GF-D8 (cell line): ENCODE measurements at regions not wholly inside any gene's neighbourhood (a gene's known extent, or its start where the extent isn't known, plus 50 kb on each side); places are given as distances from the start of the nearest gene placed in this dataset.

Source experiments
- DNase-seq: peaks from one replicate; lab custom pipeline; 2025; lab: John Stamatoyannopoulos, UW

DNA sequence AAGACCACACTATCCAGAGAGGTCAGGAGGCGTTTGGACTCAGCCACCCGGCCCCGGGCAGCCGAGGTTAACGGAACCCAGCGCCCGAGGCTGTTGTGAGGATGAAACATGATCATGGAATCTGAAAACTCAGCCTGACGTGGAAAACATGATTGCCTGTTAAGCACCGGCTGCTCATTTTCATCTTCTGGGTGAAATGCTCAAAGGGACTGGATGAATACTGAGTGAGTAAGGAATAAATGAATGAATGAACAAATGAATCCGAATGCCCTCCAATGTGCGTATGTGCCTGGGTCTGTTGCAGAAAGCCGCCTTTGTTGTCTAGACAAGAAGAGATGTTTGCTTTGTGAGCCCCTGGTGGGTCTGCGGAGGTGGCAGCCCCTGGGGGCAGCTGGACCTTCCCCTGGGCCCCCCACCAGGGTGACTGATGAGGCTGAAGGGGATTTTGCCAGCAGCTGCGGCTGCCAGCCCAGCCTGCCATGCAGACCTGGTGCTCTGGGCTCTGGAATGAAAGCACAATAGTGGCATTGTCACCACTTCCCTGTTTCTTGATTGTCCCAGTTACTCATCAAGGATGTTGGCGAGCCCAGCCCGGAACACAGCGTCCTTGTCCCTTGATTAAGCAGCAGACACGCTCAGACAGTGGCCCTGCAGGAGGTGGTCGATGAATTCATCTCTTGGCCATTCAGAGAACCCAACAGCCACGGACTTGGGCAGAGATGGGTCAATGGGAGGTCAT lies 211.1 kb downstream of the ANKRD60 start:
- no peak for DNase-seq

DNA sequence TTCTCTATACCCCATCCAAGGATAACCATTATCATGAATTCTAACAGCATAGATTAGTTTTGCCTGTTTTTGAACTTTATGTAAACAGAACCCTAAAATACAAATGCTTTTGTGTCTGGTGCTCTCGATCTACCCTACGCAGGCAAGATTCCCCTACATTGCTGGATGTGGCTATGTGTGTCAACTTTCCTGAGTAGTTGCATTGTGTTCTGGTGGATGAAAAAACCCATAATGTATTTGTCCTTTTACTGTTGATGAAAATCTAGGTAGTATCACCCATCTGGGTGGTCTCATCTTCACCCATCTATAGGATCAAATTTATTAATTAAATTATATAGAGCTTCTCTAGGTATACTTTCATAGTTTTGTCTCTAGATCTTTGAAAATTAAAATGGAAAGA lies 211.7 kb downstream of the ANKRD60 start:
- no peak for DNase-seq

DNA sequence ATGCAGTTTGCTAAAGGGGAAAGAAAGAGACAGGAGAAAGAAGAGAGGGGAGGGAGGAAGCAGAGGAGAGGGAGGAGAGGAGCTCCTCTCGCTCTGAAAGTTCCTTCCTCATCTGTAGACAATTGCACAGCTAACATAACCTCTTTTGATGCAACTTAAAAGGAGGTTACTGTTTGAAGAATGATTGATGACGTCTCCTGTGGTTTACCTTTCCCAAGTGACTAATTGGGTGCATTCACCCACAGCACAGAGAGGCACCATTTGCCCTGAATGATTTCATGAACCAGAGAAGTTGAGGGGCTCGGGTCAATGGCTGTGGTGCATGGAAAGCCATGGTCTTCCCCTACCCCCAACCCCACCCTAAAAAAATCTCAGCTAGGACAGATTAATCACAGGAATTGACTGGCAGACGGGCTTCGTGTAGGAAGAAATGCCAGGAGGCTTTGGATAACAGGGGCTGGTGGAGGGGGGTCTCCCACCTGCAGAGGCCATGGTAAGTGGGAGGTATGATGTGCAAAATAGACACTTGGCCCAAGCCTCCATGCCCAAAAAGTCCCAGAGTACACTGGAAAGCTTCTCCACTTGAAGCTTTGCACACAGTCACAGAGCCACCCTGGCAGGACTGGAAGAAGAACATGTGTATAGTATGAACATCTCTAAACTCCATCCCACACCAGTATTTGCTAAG lies 213.7 kb downstream of the ANKRD60 start:
- no peak for DNase-seq

DNA sequence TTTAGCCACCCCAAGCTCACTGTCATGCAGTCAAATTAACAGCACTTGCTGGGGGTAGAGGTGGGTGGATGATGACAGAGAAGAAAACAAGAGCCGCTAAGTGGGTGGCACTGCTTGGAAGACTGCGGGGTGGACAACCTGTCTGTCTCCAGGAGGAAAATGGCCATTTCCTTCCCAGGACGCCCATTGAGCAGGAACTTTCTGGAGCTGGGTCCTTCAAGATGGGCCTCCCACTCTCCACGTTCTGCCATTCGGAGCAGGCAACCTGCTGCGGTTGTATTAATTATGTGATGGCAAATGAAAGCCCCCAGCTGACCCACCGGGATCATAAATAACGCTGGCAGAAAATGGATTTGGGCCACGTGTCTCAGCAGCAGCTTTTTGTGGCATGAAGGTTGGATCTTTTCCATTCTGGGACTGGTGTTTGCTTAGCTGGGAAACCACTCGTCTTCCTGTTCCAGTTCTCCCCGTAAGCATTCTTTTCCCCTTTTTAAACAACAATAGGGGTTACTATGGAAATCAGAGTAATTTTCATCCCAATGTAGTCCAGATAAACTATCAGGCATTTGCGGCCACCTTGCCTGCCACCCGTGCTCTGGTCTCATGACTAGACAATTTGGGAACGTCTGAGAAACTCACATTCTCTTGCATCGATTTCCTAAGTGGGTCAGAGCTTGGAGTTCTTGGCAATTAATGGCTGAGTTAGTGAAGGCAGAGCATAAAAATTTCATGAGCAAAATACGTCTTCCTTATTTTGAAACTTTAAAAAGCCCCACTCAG lies 215.5 kb downstream of the ANKRD60 start:
- DNase-seq: no peak

DNA sequence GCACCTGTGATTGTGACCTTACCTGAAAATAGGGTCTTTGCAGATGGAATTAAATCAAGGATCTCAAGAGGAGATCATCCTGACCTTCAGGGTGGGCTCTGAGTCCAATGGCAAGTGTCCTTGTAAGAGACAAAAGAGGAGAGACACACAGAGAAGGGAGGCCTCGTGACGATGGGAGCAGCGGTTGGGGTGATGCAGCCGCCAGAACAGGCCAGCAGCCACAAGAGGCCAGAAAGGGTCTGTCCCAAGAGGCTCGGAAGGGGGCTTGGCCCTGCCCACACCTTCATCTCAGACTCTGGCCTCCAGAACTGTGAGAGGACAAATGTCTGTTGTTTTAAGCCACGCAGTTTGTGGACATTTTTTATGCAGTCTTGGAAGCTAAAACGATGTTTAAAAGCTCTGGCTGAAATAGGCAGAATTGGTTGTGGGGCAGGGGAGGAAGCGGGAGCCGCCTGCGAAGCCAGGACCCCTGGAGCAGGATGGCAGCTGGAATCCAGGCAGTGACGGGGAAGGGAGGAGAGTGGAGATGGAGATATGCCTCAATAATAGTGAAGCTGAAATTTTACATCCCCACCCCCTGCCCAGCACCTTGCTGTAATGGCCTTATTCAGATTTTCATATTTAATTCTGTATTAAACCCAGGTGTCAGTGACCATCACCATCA lies 216.4 kb downstream of the ANKRD60 start:
- no peak for DNase-seq

DNA sequence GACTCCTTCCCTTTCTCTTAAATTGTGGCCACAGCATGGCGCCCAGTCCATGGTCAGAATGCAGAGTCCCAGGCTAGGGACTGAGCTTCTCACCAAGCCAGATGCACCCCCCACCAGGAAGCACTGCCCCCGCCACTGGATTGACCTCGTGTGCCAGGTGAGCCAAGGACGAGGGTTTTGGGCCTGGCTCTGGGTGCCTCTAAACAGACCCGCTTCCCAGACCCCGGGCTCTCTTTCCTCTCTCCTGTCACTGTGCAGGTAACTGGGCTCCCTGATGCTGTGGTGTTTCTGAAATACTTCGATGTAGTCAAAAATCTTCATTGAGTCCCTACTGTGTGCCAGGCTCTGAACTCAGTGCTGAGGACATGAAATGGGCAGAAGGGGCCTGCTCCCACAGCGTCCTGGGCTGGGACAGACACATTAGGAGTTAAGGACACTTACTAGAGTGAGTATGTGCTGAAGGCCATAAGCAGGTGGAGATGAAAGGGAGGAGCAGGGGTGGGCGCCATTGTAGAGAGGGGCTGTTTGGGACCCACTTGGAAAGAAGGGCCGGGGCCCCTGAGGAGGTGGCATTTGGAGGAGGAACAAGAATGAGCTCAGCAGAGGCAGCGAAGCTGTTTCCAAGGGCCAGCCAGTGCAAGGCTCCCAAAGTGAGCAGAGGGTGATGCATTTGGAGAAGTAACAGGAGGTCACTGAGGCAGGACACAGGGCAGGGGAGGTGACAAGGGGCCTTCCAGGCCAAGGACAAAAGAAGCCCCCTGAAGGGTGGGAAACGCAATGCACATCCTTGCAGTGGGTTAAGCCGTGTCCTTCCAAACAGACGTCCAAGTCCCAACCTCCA lies 217.1 kb downstream of the ANKRD60 start:
- no peak for DNase-seq

DNA sequence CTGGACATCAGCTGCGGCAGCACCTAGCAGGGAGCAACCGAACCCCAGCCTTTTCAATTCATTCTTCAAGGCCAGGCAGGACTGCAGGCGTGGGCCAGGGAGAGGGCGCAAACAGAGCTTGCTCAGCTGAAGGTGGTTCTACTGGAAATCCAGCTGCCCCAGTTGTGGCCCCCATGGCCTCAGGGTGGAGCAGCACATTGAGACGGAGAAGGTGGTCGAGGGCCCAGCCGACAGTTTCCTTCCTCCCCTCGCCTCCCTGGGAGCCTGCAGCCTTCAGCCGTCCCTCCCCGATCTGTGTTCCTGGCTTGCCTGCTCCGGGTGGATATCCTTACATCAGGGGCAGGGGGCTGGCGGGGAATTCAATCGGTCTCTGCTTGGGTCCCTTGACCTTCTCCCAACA lies 217.8 kb downstream of the ANKRD60 start:
- DNase-seq: no peak

DNA sequence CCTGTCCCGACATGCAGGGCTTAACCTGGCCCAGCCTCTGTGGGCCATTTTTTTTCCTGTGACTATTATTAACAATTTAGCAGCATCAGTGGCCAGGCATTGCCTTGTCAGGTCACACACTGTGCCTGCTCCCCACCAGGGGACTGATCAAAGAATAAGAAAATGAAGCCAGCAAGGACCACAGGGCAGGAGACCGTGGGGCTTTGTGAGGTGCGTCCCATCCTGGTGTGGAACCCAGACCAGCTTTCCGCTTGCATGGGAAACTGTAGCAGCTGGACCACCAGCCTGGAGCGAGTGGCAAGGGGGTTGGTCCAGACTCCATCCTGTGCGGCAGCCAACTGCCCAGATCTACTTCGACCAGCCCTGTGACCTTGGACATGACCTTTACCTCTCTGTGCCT lies 218.3 kb downstream of the ANKRD60 start:
- DNase-seq: no peak

DNA sequence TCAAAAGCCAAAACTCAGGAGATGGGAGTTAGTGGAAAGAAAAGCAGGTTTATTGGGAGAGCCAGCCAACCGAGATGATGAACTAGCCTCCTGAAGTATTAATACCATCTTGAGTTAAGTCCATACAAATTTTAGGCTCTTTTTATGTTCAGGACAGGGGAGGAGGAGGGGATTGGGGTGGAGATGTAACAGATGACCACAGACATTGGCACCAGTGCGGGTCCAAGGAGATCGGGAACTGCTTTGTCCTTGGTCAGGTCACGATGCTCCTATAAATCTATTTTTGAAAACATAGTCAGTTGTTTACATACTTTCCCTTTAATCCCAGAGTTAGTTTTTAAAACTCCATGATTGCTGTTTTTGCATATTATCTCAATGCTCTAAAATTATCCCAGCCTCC lies 219.6 kb downstream of the ANKRD60 start:
- DNase-seq: no peak

DNA sequence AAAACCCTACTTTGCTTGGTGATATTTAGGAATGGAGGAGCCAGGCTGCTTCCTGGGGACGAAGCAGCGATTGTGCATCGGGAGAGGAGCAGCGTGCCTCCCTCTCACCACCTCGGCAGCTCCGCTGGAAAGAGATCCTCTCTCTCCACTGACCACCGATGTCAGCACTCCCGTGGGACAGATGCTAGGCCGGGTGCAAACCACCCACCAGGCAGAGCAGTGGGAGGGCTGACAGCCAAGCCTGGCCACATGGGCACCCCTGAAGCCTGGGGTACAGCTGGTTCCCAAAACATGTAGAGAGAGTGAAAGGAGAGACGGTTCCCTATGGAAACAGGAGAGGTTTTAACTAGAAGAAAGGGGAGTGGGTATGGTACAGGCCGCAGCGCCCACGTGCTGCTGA lies 220.0 kb downstream of the ANKRD60 start:
- DNase-seq: no peak

DNA sequence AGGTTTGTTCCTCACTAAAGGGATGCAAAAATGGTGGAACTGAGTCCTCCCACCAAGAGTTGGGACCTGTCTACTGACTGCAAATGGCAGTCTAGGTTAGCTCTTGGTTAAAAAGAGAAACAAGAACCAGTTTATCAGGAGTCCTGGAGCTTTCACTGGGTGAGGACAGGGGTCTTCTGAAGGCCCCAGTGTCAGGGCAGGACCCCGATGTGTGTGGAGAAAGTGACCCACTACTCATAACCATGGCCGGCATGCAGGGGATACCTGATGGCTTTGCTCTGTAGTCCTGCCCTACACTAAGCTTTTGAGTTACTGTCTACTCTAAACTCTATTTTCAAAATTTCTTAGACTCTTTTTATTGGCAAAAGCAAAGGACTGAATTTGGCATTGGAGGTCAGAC lies 220.5 kb downstream of the ANKRD60 start:
- DNase-seq: no peak

DNA sequence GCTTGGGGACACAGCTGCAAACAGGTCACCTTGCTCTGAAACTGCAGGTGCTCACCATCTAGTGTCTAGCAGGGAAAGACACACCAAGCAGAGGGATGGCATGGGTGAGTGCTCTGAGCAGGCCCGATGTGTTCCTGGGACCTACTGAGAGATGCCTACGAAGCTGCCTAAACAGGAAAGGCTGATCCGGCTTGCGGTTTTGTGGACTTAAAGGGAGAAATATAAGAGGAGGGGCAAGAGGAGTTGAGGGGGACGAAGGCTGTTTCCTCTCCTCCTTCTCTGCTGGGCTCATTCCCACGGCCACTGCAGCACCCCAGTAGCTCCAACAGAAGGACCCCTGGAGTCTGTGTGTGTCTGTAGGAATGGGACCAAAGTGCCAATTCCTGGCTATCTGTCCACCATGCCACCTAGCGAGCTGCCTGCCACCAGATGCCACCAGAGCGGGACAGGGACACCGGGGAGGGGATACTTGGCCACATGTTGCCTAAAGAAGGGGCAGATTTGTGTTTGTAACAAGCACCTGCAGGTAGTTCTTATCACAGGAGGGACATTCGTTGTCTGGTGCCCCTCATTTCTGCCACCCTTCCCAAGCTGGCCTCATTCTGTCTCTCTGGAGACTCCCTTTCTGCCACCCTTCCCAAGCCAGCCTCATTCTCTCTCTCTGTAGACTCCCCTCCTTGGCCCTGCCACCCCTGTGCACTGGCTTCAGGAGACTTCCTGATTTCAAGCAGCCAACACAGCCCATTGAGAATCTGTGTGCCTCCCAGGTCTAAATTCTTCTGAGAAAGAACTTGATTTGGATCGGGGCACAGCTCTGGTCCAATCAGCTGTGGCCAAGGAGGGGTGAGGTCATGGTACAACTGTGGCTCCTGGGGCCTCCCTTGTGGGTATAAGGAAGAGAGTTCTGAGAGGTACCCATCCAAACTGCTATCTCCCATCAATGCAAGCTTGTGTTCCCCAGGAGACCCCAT lies 221.8 kb downstream of the ANKRD60 start:
- DNase-seq: no peak

DNA sequence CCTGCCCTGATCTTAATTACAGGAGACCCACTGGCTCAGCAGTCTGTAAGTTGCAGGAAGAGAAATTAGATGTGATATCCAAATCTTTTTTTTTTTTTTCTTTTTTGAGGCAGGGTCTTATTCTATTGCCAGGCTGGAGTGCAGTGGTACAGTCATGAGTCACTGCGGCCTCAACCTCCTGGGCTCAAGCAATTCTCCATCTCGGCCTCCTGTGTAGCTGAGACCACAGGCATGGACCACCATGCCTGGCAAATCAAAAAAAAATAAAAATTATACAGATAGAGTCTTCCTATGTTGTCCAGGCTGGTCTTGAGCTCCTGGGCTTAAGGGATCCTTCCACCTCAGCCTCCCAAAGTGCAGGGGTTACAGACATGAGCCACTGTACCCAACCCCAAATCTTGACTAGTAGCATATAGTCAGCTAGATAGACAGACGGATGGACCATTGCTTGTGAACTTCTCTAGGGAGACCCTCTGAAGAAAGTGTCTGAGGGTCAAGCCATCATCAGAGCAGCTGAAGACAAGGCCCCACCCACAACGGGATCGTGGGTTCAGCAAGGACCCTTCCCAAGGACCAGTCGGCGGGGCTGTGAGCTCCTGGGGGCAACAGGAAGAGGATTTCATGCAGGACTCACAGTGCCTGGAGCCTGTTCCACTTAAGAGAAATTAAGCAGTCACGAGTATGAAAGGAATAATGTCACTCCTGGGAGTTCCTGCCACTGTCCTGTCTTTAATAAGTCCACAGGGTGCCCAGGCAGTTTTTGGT lies 222.7 kb downstream of the ANKRD60 start:
- no peak for DNase-seq

DNA sequence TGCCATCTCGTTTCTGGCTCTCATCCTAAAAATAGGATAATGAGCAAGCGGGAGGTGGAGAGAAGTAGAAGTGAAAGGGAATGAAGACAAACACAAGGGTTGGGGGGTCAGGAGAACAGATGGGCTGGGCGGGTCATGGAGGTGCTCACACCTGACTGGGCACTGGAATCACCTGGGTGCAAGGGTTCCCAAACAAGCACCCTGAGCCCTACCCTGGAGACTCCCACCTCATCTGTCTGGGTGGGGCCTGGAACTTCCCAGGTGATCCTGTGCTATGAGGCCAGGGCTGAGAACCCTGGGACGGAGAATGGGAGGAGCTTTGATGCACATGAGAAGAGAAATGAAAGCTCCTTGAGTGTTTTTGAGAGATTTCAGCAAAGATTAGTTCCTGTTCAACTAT lies 223.6 kb downstream of the ANKRD60 start:
- no peak for DNase-seq

DNA sequence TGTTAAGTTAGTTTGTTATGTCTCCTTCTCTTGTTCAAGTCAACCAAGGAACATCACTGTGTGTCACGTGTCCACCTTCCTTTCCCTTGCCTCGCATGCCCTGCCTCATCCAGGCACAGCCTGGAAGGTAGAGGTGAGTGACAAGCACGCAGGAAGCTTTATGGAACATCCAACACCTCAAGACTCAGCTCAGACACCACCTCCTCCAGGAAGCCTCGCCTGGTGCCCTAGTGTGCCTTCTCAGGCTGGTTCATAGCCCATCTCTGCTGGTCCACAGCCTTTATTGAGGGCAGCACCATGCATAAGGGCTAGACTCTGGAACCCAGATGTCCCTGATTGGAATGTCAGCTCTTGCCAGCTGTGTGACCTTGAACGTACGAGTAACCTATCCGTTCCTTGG lies 224.3 kb downstream of the ANKRD60 start:
- DNase-seq: no peak

DNA sequence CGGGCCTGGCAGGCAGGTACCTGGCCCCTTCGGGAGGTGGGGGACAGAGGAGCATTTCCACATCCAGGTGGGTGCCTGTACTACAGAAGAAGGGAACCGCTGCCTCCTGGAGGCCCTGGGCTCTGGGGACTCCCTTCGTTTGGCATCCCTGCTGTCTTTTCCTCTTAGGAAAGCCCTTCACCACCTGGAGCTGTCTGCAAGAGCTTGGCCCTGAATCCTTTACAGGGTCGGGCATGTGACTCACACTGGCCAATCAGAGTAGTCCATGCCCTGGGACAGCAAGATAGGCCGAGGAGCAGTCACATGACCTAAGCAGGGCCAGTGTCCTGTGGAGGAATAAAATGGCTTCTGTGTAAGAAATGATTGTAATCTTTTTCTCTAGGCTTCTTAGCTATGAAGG lies 224.9 kb downstream of the ANKRD60 start:
- no peak for DNase-seq

DNA sequence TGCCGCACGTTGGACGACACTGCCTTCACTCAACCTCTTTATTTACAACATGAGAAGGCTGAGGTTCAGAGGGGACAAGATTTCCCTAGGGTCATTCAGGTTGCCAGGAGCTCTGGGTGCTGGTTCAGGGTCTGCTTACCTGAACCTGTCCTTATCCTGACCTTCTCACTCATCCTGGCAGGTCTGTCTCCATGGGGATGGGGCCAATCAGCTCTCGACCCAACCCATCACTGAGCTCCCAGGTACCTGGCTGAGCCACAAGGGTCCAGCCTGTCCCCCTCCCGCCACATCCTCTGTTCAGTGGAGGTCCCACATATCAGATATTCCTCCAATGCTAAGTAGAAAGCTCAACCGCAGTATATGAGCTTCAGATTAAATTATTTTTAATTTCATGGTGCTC lies 225.6 kb downstream of the ANKRD60 start:
- no peak for DNase-seq

DNA sequence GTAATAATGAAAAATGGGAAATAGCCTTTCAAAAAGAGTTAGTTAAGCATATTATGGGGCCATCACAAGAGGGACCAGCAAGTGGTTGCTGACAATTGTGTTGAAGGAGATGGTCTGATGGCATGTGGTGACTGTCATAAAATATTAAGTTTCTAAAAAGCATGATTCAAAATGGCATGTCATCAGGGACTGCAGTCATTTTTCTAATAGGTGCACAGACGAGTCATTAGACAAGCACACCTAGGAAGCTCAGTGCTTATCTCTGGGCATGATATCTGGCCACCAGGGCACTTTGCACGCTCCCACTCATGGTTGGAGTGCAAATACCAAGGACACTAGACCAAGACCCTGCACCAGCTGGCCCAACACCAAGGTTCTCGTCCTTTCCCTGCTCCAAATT lies 226.5 kb downstream of the ANKRD60 start:
- no peak for DNase-seq

DNA sequence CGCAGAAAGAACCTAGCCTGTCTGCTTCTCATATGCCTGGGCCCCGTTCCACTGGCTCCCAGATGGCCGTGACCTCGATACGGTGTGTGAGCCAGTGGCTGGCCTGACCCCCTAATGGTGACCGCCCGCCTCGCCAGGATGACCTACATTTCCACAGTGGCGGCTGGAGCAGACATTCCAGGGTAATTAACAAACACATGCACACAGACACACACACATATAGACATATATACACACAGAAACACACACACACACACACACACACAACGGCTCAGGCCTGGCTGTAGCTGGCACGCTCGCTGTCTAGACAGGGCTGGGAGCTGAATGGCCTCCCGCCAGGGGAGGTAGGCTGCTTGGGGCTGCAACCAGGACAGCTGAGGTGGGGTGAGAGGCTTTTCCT lies 227.1 kb downstream of the ANKRD60 start:
- DNase-seq: no peak

DNA sequence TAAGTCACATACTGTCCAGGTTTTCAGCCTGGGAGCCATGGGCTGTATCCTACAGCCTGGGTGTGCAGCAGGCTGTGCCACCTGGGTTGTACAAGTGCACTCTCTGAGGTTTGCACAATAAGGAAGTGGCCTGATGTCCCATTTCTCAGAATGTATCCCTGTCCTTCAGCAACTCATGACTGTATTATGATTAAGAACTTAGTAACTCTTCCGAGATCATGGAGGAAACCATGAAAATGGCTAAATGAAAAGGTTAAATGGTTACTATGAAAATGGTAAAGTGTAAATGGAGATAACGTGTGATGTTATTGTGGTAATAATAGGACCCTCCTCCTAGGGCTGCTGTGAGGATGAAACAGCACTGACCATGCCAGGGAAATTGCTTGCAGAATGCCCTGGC lies 227.6 kb downstream of the ANKRD60 start:
- DNase-seq: no peak
